HS-5 (cell line): ENCODE measurements at regions not wholly inside any gene's neighbourhood (a gene's known extent, or its start where the extent isn't known, plus 50 kb on each side); places are given as distances from the start of the nearest gene placed in this dataset.
"Not testable (repeated sequence)": the region's sequence is repeated elsewhere in the genome, so short reads cannot be mapped to it uniquely, and the experiment has no call there.

Source experiments
- DNase-seq: peaks from one replicate; pipeline ENCODE4 v3.0.0-alpha.2; 2012; ENCODE audit warnings: low read depth

GRCh38 chr6:137399881-137400443, 94.2 kb downstream of the OLIG3 start:
- no peak for DNase-seq

- no peak for DNase-seq
These were observed 98.9 kb downstream of the OLIG3 start for GRCh38 chr6:137395316-137395715.

GRCh38 chr6:137391061-137391814, 103.0 kb downstream of the OLIG3 start:
- DNase-seq = no peak

GRCh38 chr6:137390334-137390733, 103.9 kb downstream of the OLIG3 start:
- no peak for DNase-seq

- DNase-seq = peak; percentile 6
These were observed 105.0 kb downstream of the OLIG3 start for GRCh38 chr6:137389150-137389704.

GRCh38 chr6:137387096-137387764, 107.0 kb downstream of the OLIG3 start:
- no peak for DNase-seq

GRCh38 chr6:137383287-137383686, 110.9 kb downstream of the OLIG3 start:
- not testable (repeated sequence) for DNase-seq

- no peak for DNase-seq
These were observed 116.2 kb downstream of the OLIG3 start for GRCh38 chr6:137378090-137378369.

GRCh38 chr6:137373296-137373695, 120.9 kb downstream of the OLIG3 start:
- DNase-seq = no peak

- DNase-seq = no peak
These were observed 121.7 kb downstream of the OLIG3 start for GRCh38 chr6:137372532-137372931.

- DNase-seq = no peak
These were observed 122.6 kb downstream of the OLIG3 start for GRCh38 chr6:137371634-137372016.

GRCh38 chr6:137370871-137371633, 123.1 kb downstream of the OLIG3 start:
- no peak for DNase-seq

GRCh38 chr6:137369136-137369535, 125.1 kb downstream of the OLIG3 start:
- DNase-seq = no peak

- no peak for DNase-seq
These were observed 128.3 kb downstream of the OLIG3 start for GRCh38 chr6:137365707-137366437.

GRCh38 chr6:137363805-137364138, 130.4 kb downstream of the OLIG3 start:
- DNase-seq = peak; percentile 47

- no peak for DNase-seq
These were observed 131.1 kb downstream of the OLIG3 start for GRCh38 chr6:137362878-137363804.

GRCh38 chr6:137361701-137362100, 132.5 kb downstream of the OLIG3 start:
- DNase-seq = no peak

- DNase-seq = no peak
These were observed 135.9 kb downstream of the OLIG3 start for GRCh38 chr6:137358273-137358672.

- no peak for DNase-seq
These were observed 136.3 kb downstream of the OLIG3 start for GRCh38 chr6:137357948-137358266.

GRCh38 chr6:137357263-137357947, 136.8 kb downstream of the OLIG3 start:
- no peak for DNase-seq
